PC-3 (cell line): ENCODE measurements at regions not wholly inside any gene's neighbourhood (a gene's known extent, or its start where the extent isn't known, plus 50 kb on each side); places are given as distances from the start of the nearest gene placed in this dataset.
"Not testable (repeated sequence)": the region's sequence is repeated elsewhere in the genome, so short reads cannot be mapped to it uniquely, and the experiment has no call there.

Source experiments
- ATAC-seq: fragments of 200-7000 bp; cut with Tn5 transposase; 2 replicates; pipeline ENCODE4 v1.9.1; 2020; ENCODE audit warnings: mild to moderate bottlenecking, moderate library complexity
- BruUV-seq: library from RNA; stranded (reverse); fragments of 400-500 nt; replicated peaks from 2 replicates; lab custom pipeline; 2021; lab: Mats Ljungman, UMichigan
- CTCF ChIA-PET: fragments of 300-600 bp; sonication (Branson Sonifier 250); formaldehyde crosslinking; loops from one replicate; lab custom pipeline; 2022; ENCODE audit warnings: antibody characterized with exemption; lab: Charles Lee
- POLR2A ChIA-PET: fragments of 300-600 bp; sonication (Branson Sonifier 250); formaldehyde crosslinking; loops from one replicate; lab custom pipeline; 2022; ENCODE audit warnings: antibody characterized with exemption; ENCODE audit not compliant: unreplicated experiment; lab: Charles Lee
- DNase-seq: peaks from one replicate; pipeline ENCODE4 v3.0.0-alpha.2; 2015
- H2AFZ ChIP-seq: fragments of 300-600 bp; sonication (generic); 2 replicates; pipeline ENCODE4 v1.6.0; 2016; ENCODE audit warnings: antibody characterized with exemption, low read length
- H3F3A ChIP-seq: fragments of 300-600 bp; sonication (generic); one replicate; pipeline ENCODE4 v1.6.0; 2017; ENCODE audit warnings: antibody characterized with exemption, low read length, control low read depth, mild to moderate bottlenecking; ENCODE audit not compliant: unreplicated experiment
- H3K27ac ChIP-seq: fragments of 300-600 bp; sonication (generic); 2 replicates; pipeline ENCODE4 v1.5.1; 2016; ENCODE audit warnings: mild to moderate bottlenecking, low read length
- H3K27me3 ChIP-seq: fragments of 300-600 bp; sonication (generic); 2 replicates; pipeline ENCODE4 v1.6.1; 2016; ENCODE audit warnings: low read length, mixed read lengths
- H3K36me3 ChIP-seq: fragments of 300-600 bp; sonication (generic); 2 replicates; pipeline ENCODE4 v1.6.1; 2016; ENCODE audit warnings: low read depth, mixed run types, low read length, mixed read lengths
- H3K4me1 ChIP-seq: fragments of 300-600 bp; sonication (generic); 2 replicates; pipeline ENCODE4 v1.5.1; 2016; ENCODE audit warnings: low read length; ENCODE audit not compliant: insufficient read depth
- H3K4me2 ChIP-seq: fragments of 300-600 bp; sonication (generic); 2 replicates; pipeline ENCODE4 v1.6.0; 2016; ENCODE audit warnings: low read length
- H3K4me3 ChIP-seq: fragments of 300-600 bp; sonication (generic); 2 replicates; pipeline ENCODE4 v1.5.1; 2016; ENCODE audit warnings: mild to moderate bottlenecking, low read length, mixed read lengths
- H3K79me2 ChIP-seq: fragments of 300-600 bp; sonication (generic); 2 replicates; pipeline ENCODE4 v1.6.1; 2017; ENCODE audit warnings: low read length, mixed read lengths
- H3K9ac ChIP-seq: fragments of 300-600 bp; sonication (generic); 2 replicates; pipeline ENCODE4 v1.6.0; 2016; ENCODE audit warnings: mild to moderate bottlenecking, low read length
- H3K9me2 ChIP-seq: fragments of 300-600 bp; sonication (generic); replicated peaks from 2 replicates; pipeline ENCODE4 v1.6.1; 2016; ENCODE audit warnings: mixed run types, low read length, mixed read lengths
- H3K9me3 ChIP-seq: fragments of 300-600 bp; sonication (generic); 2 replicates; pipeline ENCODE4 v1.6.1; 2016; ENCODE audit warnings: low read length, mixed read lengths
- H4K20me1 ChIP-seq: fragments of 300-600 bp; sonication (generic); 2 replicates; pipeline ENCODE4 v1.6.1; 2016; ENCODE audit warnings: low read length, mixed read lengths
- CTCF ChIP-seq: fragments of 300-600 bp; sonication (generic); conservative IDR thresholded peaks from 2 replicates; pipeline ENCODE4 v1.5.1; 2017; ENCODE audit warnings: antibody characterized with exemption, low read depth, mild to moderate bottlenecking, low read length
- EZH2 ChIP-seq: fragments of 300-600 bp; sonication (generic); IDR thresholded peaks from one replicate; pipeline ENCODE4 v1.6.1; 2017; ENCODE audit warnings: antibody characterized with exemption, mild to moderate bottlenecking, low read length; ENCODE audit not compliant: unreplicated experiment
- EZH2phosphoT487 ChIP-seq: fragments of 300-600 bp; sonication (generic); IDR thresholded peaks from 2 replicates; pipeline ENCODE4 v1.6.1; 2018; ENCODE audit warnings: mild to moderate bottlenecking, antibody characterized with exemption, low read length, borderline replicate concordance
- intact Hi-C: fragments of 100-400 bp; cut with micrococcal nuclease; formaldehyde crosslinking; loops from 2 replicates; pipeline ENCODE4 v1.9.0; 2023

DNA sequence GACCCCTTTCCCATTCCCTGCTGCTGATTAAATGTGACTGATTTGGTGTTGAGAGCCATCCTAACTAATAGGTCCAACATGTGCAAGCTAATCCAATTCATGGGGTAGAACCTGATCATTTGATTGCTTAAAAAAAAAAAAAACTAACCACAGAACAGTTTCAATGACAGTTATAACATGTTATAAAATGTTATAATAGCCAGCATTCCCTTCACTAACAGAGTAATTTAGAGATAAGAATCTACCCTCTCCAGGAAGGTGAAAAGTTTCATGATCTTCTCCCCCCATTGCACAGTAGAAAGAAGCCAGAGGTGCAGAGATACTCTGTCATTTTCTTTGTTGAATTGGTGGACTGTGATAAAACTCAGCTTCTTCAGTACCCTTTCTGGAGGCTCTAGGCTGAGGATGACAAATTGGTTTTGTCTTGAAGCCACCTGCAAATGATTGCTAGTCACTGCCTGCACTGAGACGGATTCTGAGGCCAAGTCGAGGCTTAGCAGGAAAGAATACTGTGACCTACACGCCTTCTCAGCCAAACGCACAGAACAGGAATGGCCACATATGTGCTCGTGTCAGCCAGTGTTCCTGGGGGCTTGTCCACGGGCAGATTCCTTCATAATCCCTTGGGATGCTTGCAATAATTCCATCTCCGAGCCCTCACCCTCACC, 215.7 kb upstream of the IRF2BP2 start:
- DNase-seq, result no peak
- Histone ChIP-seq H3K9ac (no peak overlapping the region), H3K4me2 (no peak overlapping the region), H2AFZ (no peak overlapping the region), H3F3A (no peaks in the 10 kb centered on the region), H3K9me2 (no peaks in the 10 kb centered on the region), H3K36me3 (no peaks in the 10 kb centered on the region), H3K27me3 (no peaks in the 10 kb centered on the region), H3K79me2 (no peaks in the 10 kb centered on the region), H3K27ac (no peak overlapping the region), H3K9me3 (no peaks in the 10 kb centered on the region), H4K20me1 (no peaks in the 10 kb centered on the region), H3K4me1 (no peaks in the 10 kb centered on the region), H3K4me3 (no peak overlapping the region)
- no peak for ATAC-seq
- intact Hi-C loops, result no loop called here
- ChIA-PET CTCF (no interaction called here), POLR2A (no interaction called here)
- no peak for TF ChIP-seq EZH2phosphoT487
- no peak for TF ChIP-seq EZH2
- no peak for TF ChIP-seq CTCF
- BruUV-seq, result no TSS peak

GRCh38 chr1:234824836-234825235, 214.9 kb upstream of the IRF2BP2 start:
- H3K9ac ChIP-seq, CTCF ChIA-PET, H3K4me3 ChIP-seq, H3K9me2 ChIP-seq, H3K27me3 ChIP-seq, BruUV-seq, H3K79me2 ChIP-seq, POLR2A ChIA-PET, H3K27ac ChIP-seq, ATAC-seq, H2AFZ ChIP-seq, H4K20me1 ChIP-seq, H3K36me3 ChIP-seq, H3K9me3 ChIP-seq, H3K4me2 ChIP-seq, H3F3A ChIP-seq, DNase-seq, H3K4me1 ChIP-seq, intact Hi-C loops: not testable (repeated sequence)

DNA sequence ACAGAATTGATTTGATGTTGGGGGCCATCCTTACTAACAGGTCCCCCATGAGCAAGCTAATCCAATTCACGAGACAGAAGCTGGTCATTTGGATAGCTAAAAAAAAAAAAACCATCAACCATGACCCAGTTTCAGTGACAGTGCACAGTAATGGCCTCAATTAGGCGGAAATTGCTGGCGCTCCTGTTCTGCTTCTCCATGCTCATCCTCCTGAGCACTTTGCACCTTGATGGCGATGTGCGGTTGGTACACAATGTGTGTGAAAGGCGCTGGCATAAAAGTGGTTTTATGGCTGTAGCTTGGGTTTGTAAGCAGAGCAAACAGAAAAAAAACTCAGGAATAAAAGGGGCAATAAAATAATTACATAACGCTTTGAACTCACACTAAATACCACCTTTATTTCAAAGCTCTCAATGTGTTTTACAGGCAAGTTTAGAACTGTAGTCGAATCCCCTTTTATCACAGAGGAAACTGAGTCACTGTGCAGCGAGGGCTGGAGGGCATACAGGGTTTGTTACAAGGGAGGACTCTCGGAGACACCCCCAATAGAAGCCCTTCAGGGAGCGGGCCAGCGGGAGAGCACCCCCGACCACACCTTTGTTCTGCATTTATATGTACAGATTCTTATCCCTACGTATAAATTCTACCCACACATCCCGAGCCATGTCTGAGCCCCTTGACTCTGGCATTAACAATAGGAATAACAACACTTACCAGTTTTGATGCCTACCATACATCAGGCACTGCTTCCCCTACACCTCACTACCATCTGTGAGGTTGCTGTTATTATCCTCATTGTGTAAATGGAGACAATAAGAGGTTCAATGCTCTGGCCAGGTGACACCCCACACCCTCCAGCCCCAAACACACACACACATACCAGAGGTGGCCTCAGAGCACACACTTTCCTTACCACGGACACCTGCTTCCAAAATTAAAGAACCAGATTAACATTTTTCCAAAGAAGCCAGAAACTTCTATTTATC, 213.5 kb upstream of the IRF2BP2 start:
- Histone ChIP-seq H3K79me2 (no peaks in the 10 kb centered on the region), H3K4me3 (no peak overlapping the region), H3K9me2 (no peaks in the 10 kb centered on the region), H3K36me3 (no peaks in the 10 kb centered on the region), H3K9me3 (no peaks in the 10 kb centered on the region), H3K27ac (no peak overlapping the region), H3K4me2 (no peak overlapping the region), H2AFZ (no peak overlapping the region), H3K9ac (no peak overlapping the region), H3F3A (no peaks in the 10 kb centered on the region), H3K4me1 (no peaks in the 10 kb centered on the region), H3K27me3 (no peaks in the 10 kb centered on the region), H4K20me1 (no peaks in the 10 kb centered on the region)
- TF ChIP-seq EZH2phosphoT487, result no peak
- no peak for TF ChIP-seq EZH2
- no peak for TF ChIP-seq CTCF
- intact Hi-C loops, result no loop called here
- no peak for ATAC-seq
- CTCF ChIA-PET, result no interaction called here
- POLR2A ChIA-PET, result no interaction called here
- no peak for DNase-seq
- BruUV-seq, result no TSS peak
